Neural cell (in vitro differentiated cells): ENCODE measurements at regions not wholly inside any gene's neighbourhood (a gene's known extent, or its start where the extent isn't known, plus 50 kb on each side); places are given as distances from the start of the nearest gene placed in this dataset.

ENCODE experiments used
- H2AFZ ChIP-seq: fragments of 200-600, 300-800 bp; sonication (generic), shearing (Covaris generic); 2 replicates; pipeline ENCODE4 v1.6.0; 2014; ENCODE audit warnings: low read depth, mild to moderate bottlenecking, antibody characterized with exemption, low read length, moderate library complexity
- H3F3A ChIP-seq: fragments of 200-600 bp; shearing (Covaris generic); 2 replicates; pipeline ENCODE4 v1.6.1; 2016; ENCODE audit warnings: mild to moderate bottlenecking, moderate library complexity, mixed read lengths, antibody characterized with exemption, low read length; ENCODE audit not compliant: insufficient read depth, poor library complexity, severe bottlenecking
- H3K27ac ChIP-seq: fragments of 200-600, 300-800 bp; sonication (generic), shearing (Covaris generic); 2 replicates; pipeline ENCODE4 v1.5.1; 2014; ENCODE audit warnings: mild to moderate bottlenecking, low read length, moderate library complexity
- H3K27me3 ChIP-seq: fragments of 300-800, 200-600 bp; sonication (generic), shearing (Covaris generic); 2 replicates; pipeline ENCODE4 v1.6.0; 2014; ENCODE audit warnings: mild to moderate bottlenecking, low read depth, low read length, moderate library complexity; ENCODE audit not compliant: insufficient read depth
- H3K36me3 ChIP-seq: fragments of 300-800, 200-600 bp; sonication (generic), shearing (Covaris generic); 2 replicates; pipeline ENCODE4 v1.5.1; 2014; ENCODE audit warnings: mild to moderate bottlenecking, antibody characterized with exemption, low read length, moderate library complexity; ENCODE audit not compliant: insufficient read depth
- H3K4me2 ChIP-seq: fragments of 300-800, 200-600 bp; sonication (generic), shearing (Covaris generic); 2 replicates; pipeline ENCODE4 v1.6.0; 2014; ENCODE audit warnings: mild to moderate bottlenecking, low read length
- H3K4me3 ChIP-seq: fragments of 300-800, 200-600 bp; sonication (generic), shearing (Covaris generic); 2 replicates; pipeline ENCODE4 v1.5.1; 2014; ENCODE audit warnings: mild to moderate bottlenecking, low read length, moderate library complexity
- H3K79me2 ChIP-seq: fragments of 200-600 bp; shearing (Covaris generic); replicated peaks from 2 replicates; pipeline ENCODE4 v1.6.0; 2014; ENCODE audit warnings: mild to moderate bottlenecking, low read length, moderate library complexity; ENCODE audit not compliant: insufficient read depth
- H3K9ac ChIP-seq: fragments of 300-800, 200-600 bp; sonication (generic), shearing (Covaris generic); 2 replicates; pipeline ENCODE4 v1.6.1; 2016; ENCODE audit warnings: mild to moderate bottlenecking, low read length, mixed read lengths
- H3K9me2 ChIP-seq: fragments of 200-600 bp; shearing (Covaris generic); 2 replicates; pipeline ENCODE4 v1.6.1; 2016; ENCODE audit warnings: mild to moderate bottlenecking, low read length, mixed read lengths; ENCODE audit not compliant: insufficient read depth
- H3K9me3 ChIP-seq: fragments of 200-600, 300-800 bp; sonication (generic), shearing (Covaris generic); 2 replicates; pipeline ENCODE4 v1.6.1; 2016; ENCODE audit warnings: mild to moderate bottlenecking, mixed run types, low read length, moderate library complexity, mixed read lengths
- H4K20me1 ChIP-seq: fragments of 200-600 bp; shearing (Covaris generic); 2 replicates; pipeline ENCODE4 v1.6.1; 2016; ENCODE audit warnings: mild to moderate bottlenecking, mixed run types; ENCODE audit not compliant: insufficient read depth
- CTCF ChIP-seq: fragments of 450-650 bp; IDR thresholded peaks from 2 replicates; pipeline ENCODE4 v1.5.1; 2014; ENCODE audit warnings: antibody characterized with exemption, mild to moderate bottlenecking, moderate library complexity; ENCODE audit not compliant: poor library complexity, severe bottlenecking
- EP300 ChIP-seq: fragments of 450-650 bp; conservative IDR thresholded peaks from 2 replicates; pipeline ENCODE4 v1.6.1; 2014; ENCODE audit warnings: antibody characterized with exemption, mild to moderate bottlenecking, moderate library complexity; ENCODE audit not compliant: poor library complexity, severe bottlenecking
- EZH2 ChIP-seq: fragments of 200-600, 300-800 bp; shearing (Covaris generic), sonication (generic); IDR thresholded peaks from 2 replicates; pipeline ENCODE4 v1.6.1; 2014; ENCODE audit warnings: antibody characterized with exemption, low read length, borderline replicate concordance, mild to moderate bottlenecking; ENCODE audit not compliant: insufficient read depth, poor library complexity, severe bottlenecking
- MXI1 ChIP-seq: fragments of 450-650 bp; conservative IDR thresholded peaks from 2 replicates; pipeline ENCODE4 v1.6.1; 2014; ENCODE audit warnings: antibody characterized with exemption, mild to moderate bottlenecking; ENCODE audit not compliant: poor library complexity, severe bottlenecking
- POLR2AphosphoS5 ChIP-seq: IDR thresholded peaks from 2 replicates; pipeline ENCODE4 v1.6.1; 2012
- RAD21 ChIP-seq: fragments of 450-650 bp; conservative IDR thresholded peaks from 2 replicates; pipeline ENCODE4 v1.6.1; 2014; ENCODE audit warnings: antibody characterized with exemption, mild to moderate bottlenecking, moderate library complexity
- SMC3 ChIP-seq: fragments of 450-650 bp; conservative IDR thresholded peaks from 2 replicates; pipeline ENCODE4 v1.6.1; 2014; ENCODE audit warnings: antibody characterized with exemption, mild to moderate bottlenecking, moderate library complexity; ENCODE audit not compliant: poor library complexity
- TAF1 ChIP-seq: IDR thresholded peaks from 2 replicates; pipeline ENCODE4 v1.6.1; 2012; ENCODE audit warnings: low read depth
- TF ChIP-seq, protein P1 (sequence below): IDR thresholded peaks from 2 replicates; pipeline ENCODE4 v1.6.1; 2012; ENCODE audit warnings: borderline replicate concordance

GRCh38 chr18:54710074-54710899 lies 118.0 kb upstream of the RAB27B start:
- H3K27me3 ChIP-seq: no peaks in the 10 kb centered on the region
- no peaks in the 10 kb centered on the region for H3F3A ChIP-seq
- H3K9ac ChIP-seq: no peak overlapping the region
- H3K9me3 ChIP-seq: no peaks in the 10 kb centered on the region
- TF ChIP-seq POLR2AphosphoS5: no peak
- H2AFZ ChIP-seq: no peak overlapping the region
- H4K20me1 ChIP-seq: no peaks in the 10 kb centered on the region
- no peak overlapping the region for H3K4me2 ChIP-seq
- no peak overlapping the region for H3K4me3 ChIP-seq
- H3K9me2 ChIP-seq: no peaks in the 10 kb centered on the region
- H3K27ac ChIP-seq: no peak overlapping the region
- no peaks in the 10 kb centered on the region for H3K36me3 ChIP-seq
- no peaks in the 10 kb centered on the region for H3K79me2 ChIP-seq

DNA sequence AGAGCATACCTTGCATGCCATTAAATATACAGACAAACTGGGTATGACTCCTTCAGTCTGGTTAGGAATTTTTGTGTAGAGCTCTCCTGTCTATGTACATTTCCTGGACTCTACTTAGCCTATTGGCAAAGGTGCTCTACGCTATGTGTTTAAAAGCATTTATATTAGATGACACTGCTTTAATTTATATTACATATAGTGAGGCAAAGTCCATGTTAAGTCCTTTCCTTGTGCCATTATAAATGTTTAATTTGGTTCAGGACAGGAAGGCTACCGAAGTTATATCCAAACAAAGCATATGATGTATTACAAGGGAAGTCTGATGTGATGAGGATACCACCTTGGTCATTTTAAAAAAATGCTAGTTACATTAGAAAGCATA lies 117.4 kb upstream of the RAB27B start:
- Histone ChIP-seq H3K9me3 (no peaks in the 10 kb centered on the region), H3K9ac (no peak overlapping the region), H4K20me1 (no peaks in the 10 kb centered on the region)

More for the DNA sequence above, 117.4 kb upstream of the RAB27B start:
- no peak overlapping the region for H2AFZ ChIP-seq
- no peaks in the 10 kb centered on the region for H3K9me2 ChIP-seq
- TF ChIP-seq EP300 (no peak), CTCF (no peak), POLR2AphosphoS5 (no peak), RAD21 (no peak), MXI1 (no peak), SMC3 (no peak), TAF1 (no peak), EZH2 (no peak)
- TF ChIP-seq, protein P1, sequence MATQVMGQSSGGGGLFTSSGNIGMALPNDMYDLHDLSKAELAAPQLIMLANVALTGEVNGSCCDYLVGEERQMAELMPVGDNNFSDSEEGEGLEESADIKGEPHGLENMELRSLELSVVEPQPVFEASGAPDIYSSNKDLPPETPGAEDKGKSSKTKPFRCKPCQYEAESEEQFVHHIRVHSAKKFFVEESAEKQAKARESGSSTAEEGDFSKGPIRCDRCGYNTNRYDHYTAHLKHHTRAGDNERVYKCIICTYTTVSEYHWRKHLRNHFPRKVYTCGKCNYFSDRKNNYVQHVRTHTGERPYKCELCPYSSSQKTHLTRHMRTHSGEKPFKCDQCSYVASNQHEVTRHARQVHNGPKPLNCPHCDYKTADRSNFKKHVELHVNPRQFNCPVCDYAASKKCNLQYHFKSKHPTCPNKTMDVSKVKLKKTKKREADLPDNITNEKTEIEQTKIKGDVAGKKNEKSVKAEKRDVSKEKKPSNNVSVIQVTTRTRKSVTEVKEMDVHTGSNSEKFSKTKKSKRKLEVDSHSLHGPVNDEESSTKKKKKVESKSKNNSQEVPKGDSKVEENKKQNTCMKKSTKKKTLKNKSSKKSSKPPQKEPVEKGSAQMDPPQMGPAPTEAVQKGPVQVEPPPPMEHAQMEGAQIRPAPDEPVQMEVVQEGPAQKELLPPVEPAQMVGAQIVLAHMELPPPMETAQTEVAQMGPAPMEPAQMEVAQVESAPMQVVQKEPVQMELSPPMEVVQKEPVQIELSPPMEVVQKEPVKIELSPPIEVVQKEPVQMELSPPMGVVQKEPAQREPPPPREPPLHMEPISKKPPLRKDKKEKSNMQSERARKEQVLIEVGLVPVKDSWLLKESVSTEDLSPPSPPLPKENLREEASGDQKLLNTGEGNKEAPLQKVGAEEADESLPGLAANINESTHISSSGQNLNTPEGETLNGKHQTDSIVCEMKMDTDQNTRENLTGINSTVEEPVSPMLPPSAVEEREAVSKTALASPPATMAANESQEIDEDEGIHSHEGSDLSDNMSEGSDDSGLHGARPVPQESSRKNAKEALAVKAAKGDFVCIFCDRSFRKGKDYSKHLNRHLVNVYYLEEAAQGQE: no peak
- H3F3A ChIP-seq: no peaks in the 10 kb centered on the region
- H3K36me3 ChIP-seq: no peaks in the 10 kb centered on the region
- H3K4me2 ChIP-seq: no peak overlapping the region
- H3K27me3 ChIP-seq: no peaks in the 10 kb centered on the region
- no peaks in the 10 kb centered on the region for H3K79me2 ChIP-seq
- H3K4me3 ChIP-seq: no peak overlapping the region
- H3K27ac ChIP-seq: no peak overlapping the region
